HG03135 (cell line): ENCODE measurements at regions not wholly inside any gene's neighbourhood (a gene's known extent, or its start where the extent isn't known, plus 50 kb on each side); places are given as distances from the start of the nearest gene placed in this dataset.
A peak's percentile ranks its signal among the peaks of the same experiment; 100 is the strongest.
"Not testable (repeated sequence)": the region's sequence is repeated elsewhere in the genome, so short reads cannot be mapped to it uniquely, and the experiment has no call there.

ENCODE experiments used
- ATAC-seq: cut with Tn5 transposase; IDR thresholded peaks from one replicate; pipeline ENCODE4 v1.9.1; 2021; ENCODE audit warnings: mild to moderate bottlenecking, moderate library complexity; ENCODE audit not compliant: unreplicated experiment

DNA sequence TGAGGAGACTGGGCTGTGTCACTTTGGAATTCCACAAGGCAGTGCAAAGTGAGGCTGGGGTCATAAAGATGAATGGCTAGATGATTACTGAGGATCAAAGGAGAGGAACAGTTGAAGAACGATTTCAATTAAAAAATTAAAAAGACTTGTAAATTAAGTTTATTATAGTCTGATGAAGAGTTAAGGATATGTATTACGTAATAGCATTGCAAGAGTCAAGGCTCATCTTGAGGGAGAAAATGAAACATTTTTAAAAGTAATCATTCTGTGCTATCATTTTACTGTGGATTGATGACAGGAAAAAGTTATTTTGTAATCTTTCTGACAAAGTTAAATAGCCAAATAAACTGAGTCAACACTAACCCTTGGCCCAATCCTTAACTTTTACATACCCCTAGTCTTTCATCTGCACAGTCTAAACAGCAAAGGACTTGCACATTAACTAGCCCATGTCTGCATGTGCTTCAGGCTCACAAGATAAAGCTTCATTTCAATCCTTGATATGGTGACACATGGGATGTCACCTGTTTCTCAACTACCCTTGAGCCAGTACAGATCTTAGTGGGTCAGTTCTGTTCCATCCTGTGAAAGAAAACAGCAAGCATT lies 465.5 kb upstream of the CTSO start:
- ATAC-seq = no peak

DNA sequence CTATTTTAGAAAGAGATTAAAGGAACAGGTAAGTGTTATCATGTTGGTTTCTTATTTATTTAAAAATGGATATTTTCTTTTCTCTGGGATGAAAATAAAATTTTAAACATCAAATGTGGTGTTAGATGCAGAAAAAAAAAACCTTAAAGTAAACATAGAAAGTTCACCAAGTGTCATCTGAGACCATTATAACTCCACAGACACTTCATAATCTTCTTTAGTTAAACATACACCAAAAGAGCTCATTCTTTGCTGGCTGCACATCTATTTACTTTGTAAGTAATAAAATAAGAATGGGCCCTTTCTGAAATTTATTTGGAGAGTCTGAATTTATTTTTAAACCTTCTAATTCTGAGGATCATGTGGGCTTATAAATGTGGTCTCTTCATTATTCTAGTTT lies 460.7 kb upstream of the CTSO start:
- ATAC-seq = no peak

DNA sequence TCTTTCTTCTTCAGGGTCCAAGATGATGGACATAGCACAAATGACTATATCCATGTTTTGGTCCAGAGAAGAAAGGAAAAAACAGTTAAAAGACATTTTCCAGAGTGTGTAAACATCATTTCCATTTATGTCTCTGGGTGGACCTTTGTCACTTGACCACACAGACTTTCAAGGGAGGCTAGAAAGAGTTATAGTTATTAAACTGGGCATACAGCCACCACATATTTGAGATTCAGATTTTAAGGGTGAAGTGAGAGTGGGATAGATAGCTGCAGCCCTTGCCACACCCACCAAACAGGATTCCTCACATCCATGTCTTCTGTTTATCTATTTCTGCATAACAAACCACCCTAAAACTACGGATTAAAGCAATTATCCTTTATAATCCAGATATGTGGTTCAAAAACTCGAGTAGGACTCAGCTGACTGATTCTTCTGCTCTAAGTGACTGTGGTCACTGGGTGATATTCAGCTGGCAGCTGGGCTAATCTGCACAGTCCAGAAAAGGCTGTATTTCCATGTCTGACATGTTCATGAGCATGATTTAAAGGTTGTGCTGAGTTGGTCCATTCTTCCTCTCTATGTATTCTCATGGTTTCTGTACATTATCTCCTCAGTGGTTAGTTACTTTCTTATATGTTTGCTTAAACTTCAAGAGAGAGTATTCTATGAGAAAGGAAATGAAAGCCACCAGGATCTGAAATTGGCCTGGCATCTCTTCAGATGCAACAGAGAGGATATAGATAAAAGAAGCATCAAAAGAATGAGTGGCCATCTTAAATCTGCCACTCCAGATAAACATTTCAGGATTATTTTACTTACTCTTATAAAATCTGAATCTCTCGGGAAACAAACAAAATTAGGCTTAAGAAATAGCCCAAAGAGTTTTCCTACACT lies 459.8 kb upstream of the CTSO start:
- no peak for ATAC-seq

DNA sequence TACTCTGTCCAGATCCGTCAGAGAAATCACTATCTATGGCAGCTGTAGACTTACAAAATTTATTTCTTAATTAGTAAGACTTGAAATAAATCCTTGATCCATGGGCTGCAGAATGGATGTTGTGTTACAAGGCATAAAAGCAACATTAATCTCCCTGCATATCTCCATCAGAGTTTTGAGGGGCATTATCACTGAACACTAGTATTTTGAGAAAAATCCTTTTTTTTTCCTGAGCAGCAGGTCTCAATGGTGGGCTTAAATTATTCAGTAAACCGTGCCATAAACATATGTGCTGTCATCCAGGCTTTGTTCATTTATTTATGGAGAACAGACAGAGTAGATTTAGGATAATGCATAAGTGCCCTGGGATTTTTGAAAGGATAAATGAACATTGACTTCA lies 457.9 kb upstream of the CTSO start:
- no peak for ATAC-seq

DNA sequence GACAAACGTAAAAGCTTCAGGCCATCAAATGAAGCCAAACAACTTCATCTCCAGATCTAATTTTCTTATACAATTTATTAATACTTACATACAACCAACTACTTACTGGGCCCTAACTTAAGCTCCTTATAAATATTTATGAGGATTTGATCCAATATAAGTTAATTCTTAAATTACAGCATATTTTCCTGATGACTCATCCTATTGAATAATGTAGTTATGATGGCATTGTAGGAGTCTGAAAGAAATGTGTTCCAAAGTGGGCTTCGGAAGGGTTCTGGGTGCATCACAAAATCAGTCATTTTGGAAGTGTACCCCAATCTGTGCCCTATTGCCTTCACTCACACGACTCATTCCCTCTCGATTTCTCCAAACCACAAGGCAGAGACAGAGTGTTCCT lies 455.1 kb upstream of the CTSO start:
- ATAC-seq = no peak

DNA sequence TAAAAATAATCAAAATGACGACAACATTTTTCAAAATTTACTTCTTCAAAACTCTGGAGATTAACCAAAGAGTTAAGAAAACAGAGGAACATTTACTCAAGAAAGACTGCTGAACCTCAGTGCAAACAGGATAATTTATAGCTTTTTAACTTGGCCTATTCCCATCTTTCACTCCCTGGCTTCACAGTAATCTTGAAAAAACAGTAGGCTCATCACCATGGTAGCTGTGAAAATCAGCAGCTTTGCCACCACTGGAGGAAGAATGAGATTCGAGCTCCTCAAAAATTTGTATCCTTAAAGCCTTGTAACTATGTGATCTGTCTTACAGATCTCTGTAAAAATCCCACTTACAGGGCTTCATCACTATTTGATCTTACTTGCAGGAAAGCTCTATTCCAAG lies 447.7 kb upstream of the CTSO start:
- no peak for ATAC-seq

DNA sequence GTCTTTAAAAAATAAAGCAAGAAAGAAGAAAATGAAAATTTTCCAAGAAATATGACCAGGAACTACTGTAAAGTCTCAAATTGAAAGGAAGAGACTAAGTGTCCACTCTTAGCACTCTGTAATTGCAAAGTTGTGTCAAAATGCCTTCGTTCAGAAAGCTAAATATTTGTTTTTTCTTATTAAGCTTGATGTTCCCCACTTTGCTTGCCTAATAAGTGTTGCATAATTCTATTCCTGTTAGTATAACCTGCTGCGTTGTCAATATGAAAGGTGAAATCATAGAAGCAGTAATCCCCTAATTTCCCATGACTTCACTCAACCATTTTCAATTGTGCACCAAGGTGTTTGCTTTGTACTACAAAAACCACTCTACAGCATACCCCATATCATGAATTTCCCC lies 442.9 kb upstream of the CTSO start:
- no peak for ATAC-seq

DNA sequence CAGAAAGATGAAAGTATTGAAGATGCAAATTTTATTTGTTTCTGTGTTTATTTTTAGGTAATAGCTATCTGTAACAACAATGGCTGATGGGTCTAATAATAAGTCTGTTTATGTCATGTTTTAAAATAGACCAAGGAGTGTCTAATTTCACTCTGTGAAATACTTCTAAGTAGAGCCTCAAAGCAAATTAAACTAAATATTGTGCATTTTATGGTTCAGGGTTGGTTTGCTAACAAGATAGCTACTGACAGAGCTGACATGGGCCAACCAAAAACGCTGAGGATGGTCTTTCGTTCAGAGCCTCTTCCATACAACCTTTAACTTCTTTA lies 437.6 kb upstream of the CTSO start:
- no peak for ATAC-seq

DNA sequence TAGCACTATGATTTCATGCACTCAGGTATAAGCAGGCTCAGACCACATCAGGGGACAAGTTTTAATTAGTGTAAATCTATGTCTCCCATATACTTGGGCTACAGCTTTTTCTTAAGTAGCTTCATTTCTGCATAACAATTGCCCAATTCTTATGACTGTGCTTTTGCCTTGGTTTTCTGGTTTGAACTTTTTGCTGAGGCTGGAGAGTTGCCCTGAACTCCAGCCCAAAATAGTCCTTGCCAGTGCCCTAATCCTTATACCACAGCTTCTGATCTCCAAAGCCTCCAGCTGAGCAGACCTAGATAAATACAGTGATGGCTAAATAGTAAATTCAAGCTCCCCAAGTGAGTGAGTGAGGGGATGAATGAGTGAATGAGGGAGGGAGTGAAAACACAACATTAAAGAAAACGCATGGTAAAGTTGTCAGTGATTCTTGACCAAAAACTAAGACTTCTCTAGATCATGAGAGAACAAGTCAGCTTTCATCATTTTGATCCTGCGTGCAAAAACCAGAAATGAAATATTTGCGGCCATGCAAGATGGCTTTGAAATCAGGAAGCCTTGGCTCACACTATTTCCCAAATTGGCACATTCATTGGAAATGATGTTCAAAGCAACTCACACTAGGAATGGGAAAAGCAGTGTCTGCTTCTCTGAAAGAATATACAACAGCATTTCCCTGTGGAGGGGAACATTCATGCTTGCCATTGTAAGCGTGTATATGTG lies 437.1 kb upstream of the CTSO start:
- ATAC-seq = no peak

DNA sequence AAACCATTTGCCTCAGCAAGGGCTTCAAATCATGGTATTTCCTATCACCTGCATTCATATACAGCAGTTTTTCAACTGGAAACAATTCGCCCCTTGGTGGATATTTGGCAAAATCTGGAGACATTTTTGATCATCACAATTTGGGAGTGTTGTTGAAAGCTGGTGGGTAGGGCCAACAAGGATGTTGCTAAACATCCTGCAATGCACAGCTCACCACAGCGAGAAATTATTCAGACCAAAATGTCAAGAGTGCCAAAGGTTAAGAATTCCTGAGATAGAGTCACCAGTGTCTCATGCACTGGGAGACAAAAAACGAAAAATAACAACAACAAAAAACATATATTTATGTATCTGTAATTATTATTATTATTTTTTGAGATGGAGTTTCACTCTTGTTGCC lies 435.2 kb upstream of the CTSO start:
- no peak for ATAC-seq

DNA sequence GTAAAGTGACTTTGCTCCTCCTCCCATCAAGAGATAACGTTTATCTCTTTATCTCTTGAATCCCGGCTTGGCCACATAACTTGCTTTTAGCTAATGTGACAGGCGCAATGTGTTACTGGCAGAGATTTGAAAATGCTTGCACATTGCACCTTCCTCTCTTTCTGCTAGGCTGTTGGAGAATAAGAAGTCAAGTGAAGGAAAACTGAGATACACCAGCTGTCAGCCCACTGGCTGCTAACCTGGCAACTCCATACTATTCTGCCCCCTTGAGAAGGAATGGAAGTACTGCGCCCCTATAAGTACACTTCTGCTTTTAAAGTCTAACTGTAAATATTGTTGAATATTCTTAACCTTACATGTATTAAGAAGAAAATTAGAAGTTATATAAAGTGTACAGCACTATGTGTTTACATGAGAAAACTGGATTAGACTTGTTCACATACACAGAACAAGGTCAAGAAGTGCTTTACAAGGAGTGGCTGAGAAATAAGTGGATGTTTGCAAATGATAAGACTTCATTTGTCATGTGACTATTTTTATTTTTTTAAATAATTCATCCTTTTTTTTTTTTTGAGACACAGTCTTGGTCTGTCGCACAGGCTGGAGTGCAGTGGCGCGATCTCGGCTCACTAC lies 424.5 kb upstream of the CTSO start:
- ATAC-seq = peak; percentile 73

DNA sequence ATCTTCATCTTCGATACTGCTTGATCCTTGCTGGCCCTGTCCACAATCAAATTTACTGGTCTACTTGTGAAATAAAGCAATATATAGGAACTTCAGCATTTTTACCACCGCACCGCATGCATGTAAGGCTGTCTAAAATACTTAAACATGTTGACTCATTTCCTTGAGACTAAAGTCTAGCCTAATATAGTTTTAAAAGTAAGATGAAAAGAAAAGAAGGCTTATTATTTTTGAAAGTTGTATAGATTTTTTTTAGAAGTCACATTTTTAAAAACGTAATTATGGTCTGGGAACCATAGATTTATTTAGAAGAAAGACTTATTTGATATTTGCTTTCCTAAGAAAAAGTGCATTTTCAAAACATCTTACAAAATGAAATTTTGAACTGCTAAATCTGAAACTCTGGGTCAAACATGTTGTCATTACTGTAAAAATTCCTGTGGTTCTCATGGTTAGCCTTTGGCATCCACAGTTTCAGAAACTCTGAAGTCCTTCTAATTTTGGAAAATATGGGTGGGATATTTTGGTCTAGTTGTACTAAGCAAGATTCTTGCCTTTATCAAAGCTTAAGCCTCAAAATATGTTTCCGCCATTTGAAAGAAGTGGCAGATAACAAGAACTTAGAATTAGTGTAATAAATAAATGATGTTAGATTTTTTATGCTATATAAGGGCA lies 423.5 kb upstream of the CTSO start:
- ATAC-seq = no peak

DNA sequence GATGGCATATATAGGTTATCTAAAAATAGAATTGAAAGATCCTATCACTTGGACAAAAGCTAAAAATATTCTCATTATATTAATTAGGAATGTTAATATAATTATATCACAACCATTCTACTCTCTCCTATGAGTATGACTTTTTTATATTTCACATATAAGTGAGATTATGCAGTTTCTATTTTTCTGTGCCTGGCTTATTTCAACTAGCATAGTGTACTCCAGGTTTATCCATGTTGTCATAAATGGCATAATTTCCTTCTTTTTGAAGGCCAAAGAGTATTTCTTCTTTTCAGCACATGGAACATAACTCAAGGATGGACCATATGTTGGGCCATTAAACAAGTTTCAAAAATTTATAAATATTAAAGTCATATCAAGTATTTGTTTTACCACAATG lies 421.2 kb upstream of the CTSO start:
- ATAC-seq = no peak

DNA sequence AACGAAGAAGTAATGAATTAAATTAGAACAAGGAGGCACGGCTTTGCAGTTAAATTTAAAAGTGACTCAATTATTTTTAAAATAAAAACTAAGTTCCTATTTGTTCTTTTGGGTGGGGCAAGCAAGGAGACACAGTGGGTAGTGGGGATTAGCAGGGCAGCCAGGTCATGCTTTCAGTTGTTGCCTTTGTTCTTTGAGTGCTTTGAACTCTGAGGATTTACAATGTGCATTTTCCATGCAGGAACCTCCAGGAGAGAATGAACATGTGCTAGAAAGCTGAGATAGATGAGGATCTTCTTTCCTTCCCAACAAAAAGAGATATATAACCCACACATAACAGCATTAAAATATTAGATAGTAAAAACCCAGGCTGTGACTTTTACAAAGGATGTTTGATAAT lies 420.4 kb upstream of the CTSO start:
- ATAC-seq = no peak

DNA sequence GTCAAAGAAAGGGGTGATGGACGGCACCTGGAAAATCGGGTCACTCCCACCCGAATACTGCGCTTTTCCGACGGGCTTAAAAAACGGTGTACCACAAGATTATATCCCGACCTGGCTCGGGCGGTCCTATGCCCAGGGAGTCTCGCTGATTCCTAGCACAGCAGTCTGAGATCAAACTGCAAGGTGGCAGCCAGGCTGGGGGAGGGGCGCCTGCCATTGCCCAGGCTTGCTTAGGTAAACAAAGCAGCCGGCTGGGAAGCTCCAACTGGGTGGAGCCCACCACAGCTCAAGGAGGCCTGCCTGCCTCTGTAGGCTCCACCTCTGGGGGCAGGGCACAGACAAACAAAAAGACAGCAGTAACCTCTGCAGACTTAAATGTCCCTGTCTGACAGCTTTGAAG lies 413.8 kb upstream of the CTSO start:
- not testable (repeated sequence) for ATAC-seq

DNA sequence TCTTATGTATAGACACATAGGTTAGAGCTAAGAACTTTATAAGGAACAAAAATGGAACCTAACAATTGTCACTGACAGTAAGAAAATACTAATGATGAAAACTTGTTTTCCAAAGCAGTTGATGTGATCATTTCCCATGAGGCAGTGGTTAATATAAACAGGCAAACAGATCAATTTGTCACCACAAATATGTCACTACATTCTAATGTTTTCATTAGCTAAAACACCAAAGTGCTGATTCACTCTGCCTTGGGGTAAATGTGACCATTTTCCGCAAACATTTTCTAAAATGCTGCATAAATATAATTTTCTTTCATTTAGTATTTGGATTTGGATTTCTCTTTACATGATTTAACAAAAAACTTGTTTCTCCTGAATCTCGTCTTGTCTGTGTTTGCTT lies 408.9 kb upstream of the CTSO start:
- no peak for ATAC-seq

DNA sequence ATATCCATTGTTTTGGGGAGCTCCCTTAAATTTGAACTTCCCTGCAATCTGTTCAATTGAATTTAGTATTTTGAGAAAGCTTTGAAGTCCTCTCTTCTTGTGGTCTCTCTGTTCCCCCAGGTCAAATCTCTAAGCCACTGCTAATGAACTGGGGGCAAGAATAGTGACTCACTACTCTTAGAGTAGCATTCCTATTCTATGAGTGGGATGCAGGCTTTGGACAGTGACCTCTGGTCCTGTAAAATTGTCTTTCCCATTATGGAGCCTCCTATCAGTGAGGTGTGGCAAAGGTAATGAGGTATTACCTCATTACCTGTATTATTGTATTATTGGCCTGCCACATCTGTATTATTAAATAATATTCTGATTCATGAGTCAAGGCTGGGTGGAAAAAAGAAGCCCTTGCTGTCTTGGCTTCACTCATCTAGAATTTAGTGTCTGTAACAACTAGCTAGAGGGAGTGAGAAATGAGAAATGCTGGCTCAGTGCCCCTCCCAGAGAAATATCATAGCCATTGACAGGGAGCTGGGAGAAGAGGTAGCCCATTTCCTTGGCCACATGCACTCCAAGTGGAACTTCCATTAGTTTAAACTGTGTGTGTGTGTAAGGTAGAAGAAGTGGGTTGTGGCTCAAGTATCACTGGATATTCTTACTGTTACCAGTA lies 393.9 kb upstream of the CTSO start:
- ATAC-seq = no peak

DNA sequence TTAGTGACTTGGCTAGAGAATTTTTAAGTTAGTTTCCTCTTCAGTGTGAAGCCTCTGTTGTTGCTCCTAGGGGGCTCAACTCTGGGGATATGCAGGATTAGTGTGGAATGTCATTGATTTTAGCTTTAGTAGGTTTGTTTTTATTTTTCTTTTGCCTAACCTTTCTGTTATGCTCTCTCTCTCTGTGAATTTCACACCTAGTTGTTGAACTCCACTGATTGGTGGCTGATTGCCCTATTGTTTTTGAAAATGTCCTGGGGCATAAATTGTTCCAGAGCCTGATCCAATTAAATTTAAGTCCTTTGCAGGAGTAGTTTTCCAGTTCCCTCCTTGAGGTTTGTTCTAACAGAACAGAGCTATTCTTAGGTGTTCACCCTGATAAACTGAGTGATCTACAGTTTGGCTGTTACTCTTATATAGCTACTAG lies 393.3 kb upstream of the CTSO start:
- ATAC-seq = no peak

DNA sequence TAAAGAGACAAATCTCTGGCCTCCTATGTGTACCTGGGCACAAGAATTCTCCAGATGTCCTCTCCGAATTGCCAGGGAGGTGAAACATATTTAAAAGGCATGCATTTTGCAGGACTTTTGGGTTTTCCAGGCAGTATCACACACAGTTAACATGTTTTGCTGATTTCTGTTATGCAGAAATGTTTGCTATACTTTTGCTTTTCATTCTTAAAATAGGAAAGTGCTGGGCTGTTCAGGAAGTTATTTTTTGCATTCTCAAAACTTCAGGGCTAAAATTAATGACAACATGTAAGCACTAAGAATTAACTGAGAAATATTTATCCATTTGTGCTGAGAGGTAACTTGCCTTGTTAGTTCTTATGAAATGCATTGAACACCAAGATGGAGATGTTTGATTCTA lies 390.7 kb upstream of the CTSO start:
- ATAC-seq = no peak

DNA sequence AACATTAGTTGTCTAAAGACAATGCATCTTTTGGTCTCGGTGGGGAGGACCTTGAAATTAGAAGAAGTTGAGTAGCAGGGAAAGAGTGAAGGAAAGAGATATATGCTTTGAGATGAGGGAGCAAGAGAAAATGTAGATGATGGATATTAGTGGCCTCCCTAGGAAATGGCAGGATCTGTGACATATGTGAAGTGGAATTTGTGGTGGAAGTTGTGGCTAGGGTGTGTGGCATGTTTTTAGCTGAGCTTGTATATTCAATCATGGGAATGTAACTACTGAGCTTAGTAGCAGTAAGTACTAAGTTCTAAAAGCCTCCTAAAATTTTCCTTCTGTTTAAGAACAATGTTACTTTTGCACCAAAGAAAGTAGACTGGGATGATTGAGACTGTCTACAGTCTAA lies 382.8 kb upstream of the CTSO start:
- no peak for ATAC-seq

DNA sequence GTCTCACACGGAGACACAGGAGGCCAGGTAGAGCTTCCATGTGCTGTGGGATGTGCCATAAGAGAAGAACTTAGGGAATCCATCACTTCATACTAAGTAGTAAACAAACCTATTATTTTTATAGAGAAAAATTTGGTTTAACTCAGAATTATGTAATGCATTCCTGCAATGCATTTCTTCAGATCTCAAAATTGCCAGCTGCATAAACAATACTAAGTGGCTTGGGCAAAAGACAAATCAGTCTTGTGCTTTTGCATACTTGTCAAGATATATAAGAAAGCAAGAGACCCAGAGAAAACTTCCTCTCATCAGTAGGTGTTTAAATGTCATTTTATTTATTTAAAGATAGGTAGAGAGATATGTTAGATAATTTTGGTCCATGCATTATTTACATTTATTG lies 382.1 kb upstream of the CTSO start:
- ATAC-seq = no peak
